Testis (tissue), 2 donors: ENCODE measurements at regions not wholly inside any gene's neighbourhood (a gene's known extent, or its start where the extent isn't known, plus 50 kb on each side); places are given as distances from the start of the nearest gene placed in this dataset.

ENCODE experiments used
- DNase-seq: peaks from one replicate; pipeline ENCODE4 v3.0.0-alpha.2; 2019
- H3K27ac ChIP-seq, 2 donors: fragments of 200-600 bp; sonication (generic); one replicate each; pipeline ENCODE4 v1.5.1; 2019
- H3K27me3 ChIP-seq: fragments of 200-600 bp; sonication (generic); one replicate; pipeline ENCODE4 v1.5.1; 2019
- H3K36me3 ChIP-seq: fragments of 200-600 bp; sonication (generic); one replicate; pipeline ENCODE4 v1.5.1; 2017; ENCODE audit warnings: low read depth; ENCODE audit errors: missing control alignments
- H3K4me1 ChIP-seq: fragments of 200-600 bp; sonication (generic); one replicate; pipeline ENCODE4 v1.5.1; 2019
- H3K4me3 ChIP-seq, 2 donors: fragments of 200-600 bp; sonication (generic); one replicate each; pipeline ENCODE4 v1.5.1; 2017 to 2019
- H3K9me3 ChIP-seq: fragments of 200-600 bp; sonication (generic); one replicate; pipeline ENCODE4 v1.5.1; 2017
- POLR2A ChIP-seq: fragments of 450-650 bp; IDR thresholded peaks from one replicate; pipeline ENCODE4 v1.6.1; 2017; ENCODE audit warnings: antibody characterized with exemption, mild to moderate bottlenecking, moderate library complexity
- WGBS, 2 donors: methylation state at CpG; one replicate each; pipeline ENCODE4 v1.1.5; 2018; 5-methylcytosine and 5-hydroxymethylcytosine counted together
- intact Hi-C: fragments of 100-400 bp; cut with DNase I; formaldehyde crosslinking; loops from one replicate; pipeline ENCODE4 v1.15.1; 2023; ENCODE audit warnings: low total_unique reads
- TF ChIP-seq, protein P1 (sequence below), 3 experiments: fragments of 450-650 bp in 2 of 3; fragments of 200-600 bp in 1 of 3; sonication (generic) in 1 of 3; IDR thresholded peaks; one replicate each; pipeline ENCODE4 v1.5.1; 2016 to 2019; ENCODE audit warnings: antibody characterized with exemption in 3 of 3, mild to moderate bottlenecking in 2 of 3, moderate library complexity in 1 of 3

DNA sequence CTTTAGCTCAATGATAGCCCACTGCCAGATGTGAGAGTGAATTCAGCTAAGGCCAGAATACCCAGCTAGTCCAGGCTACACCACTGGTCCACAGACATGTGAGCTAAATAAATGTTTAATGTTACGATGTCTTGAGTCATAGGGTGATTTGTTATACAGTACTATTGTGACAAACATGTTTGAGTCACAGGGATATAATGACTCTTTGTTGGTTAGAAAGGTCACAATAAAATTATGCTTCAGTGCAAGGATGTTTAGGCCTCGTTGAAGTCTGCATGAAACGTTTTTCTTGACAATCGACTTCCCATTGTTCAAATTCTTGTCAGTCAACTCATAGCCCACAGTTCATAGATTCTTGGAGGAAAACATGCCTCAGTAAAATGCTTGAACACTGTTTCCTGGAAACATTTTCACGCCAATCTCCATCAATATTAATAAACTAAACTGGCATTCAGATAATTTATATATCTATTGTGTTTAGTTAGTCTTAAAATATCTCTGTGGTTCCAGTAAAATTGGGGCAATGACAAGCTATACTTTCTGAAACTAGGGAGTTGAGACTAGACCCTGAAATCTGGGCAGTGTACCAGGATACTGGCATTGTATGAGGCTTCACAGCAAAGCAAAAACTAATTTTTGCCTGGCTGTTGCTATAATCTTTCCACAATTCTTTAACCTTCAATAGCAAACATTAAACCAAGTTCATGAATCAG, 650.8 kb upstream of the KIRREL3 start:
- TF ChIP-seq, protein P1, sequence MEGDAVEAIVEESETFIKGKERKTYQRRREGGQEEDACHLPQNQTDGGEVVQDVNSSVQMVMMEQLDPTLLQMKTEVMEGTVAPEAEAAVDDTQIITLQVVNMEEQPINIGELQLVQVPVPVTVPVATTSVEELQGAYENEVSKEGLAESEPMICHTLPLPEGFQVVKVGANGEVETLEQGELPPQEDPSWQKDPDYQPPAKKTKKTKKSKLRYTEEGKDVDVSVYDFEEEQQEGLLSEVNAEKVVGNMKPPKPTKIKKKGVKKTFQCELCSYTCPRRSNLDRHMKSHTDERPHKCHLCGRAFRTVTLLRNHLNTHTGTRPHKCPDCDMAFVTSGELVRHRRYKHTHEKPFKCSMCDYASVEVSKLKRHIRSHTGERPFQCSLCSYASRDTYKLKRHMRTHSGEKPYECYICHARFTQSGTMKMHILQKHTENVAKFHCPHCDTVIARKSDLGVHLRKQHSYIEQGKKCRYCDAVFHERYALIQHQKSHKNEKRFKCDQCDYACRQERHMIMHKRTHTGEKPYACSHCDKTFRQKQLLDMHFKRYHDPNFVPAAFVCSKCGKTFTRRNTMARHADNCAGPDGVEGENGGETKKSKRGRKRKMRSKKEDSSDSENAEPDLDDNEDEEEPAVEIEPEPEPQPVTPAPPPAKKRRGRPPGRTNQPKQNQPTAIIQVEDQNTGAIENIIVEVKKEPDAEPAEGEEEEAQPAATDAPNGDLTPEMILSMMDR (IDR thresholded peaks at IDR 0.05) = no peak
- TF ChIP-seq POLR2A = no peak
- intact Hi-C loops = no loop called here
- H3K36me3 ChIP-seq = no peaks in the 10 kb centered on the region
- H3K27me3 ChIP-seq = no peaks in the 10 kb centered on the region
- H3K4me1 ChIP-seq = no peaks in the 10 kb centered on the region
- H3K4me3 ChIP-seq = no peak overlapping the region
- H3K9me3 ChIP-seq = no peaks in the 10 kb centered on the region
- 80 to 89% methylated on average over 5 of the region's 5 CpGs for WGBS, 2 donors
- H3K27ac ChIP-seq = no peak overlapping the region
- no peak for DNase-seq

DNA sequence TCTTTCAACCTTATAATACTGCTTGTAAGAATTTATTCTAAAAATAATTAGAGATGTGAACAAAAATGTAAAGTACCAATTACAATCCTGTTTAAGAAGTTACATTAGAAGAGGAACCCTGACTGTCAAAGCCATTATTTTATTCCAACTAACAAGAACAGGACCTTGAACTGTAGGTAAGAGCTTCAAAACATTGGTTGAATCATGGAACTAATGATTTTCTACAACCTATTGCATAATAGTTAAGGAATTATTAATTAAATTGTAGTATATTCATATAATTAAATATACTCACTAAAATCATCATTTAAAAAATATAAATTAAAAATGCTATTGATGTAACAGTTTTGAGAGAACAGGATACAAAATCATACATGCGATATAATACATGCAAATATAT, 649.4 kb upstream of the KIRREL3 start:
- no peak for DNase-seq
- 94 to 98% methylated on average over 1 of the region's 1 CpG for WGBS, 2 donors
- no peak for TF ChIP-seq POLR2A
- TF ChIP-seq, protein P1 (IDR thresholded peaks at IDR 0.05) = no peak
- H3K27me3 ChIP-seq = no peaks in the 10 kb centered on the region
- intact Hi-C loops = no loop called here
- H3K36me3 ChIP-seq = no peaks in the 10 kb centered on the region
- no peaks in the 10 kb centered on the region for H3K4me1 ChIP-seq
- no peak overlapping the region for H3K27ac ChIP-seq
- H3K9me3 ChIP-seq = no peaks in the 10 kb centered on the region
- no peak overlapping the region for H3K4me3 ChIP-seq

DNA sequence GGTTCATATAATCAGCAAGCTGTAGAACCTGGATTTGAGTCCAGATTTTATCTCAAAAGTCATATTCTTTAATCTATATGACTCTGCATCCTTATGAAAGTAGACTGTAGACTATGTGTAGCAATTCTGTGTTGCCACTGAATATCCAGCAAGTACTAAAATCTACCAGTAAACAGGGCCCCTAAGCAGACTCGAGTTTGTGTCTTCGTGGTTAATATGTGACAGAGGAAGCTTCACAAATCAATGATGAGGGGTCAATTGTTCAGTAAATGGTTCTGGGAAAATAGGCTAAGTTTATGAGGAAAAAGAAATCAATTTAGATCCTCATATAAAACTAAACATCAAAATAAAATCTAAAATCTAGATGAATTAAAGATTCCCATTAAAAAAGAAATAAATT, 648.5 kb upstream of the KIRREL3 start:
- intact Hi-C loops = no loop called here
- Histone ChIP-seq H3K4me1 (no peaks in the 10 kb centered on the region), H3K36me3 (no peaks in the 10 kb centered on the region), H3K9me3 (no peaks in the 10 kb centered on the region), H3K27me3 (no peaks in the 10 kb centered on the region), H3K27ac (no peak overlapping the region), H3K4me3 (no peak overlapping the region)
- TF ChIP-seq POLR2A = no peak
- TF ChIP-seq, protein P1 (IDR thresholded peaks at IDR 0.05) = no peak
- 86 to 96% methylated on average over 2 of the region's 2 CpGs for WGBS, 2 donors
- no peak for DNase-seq

DNA sequence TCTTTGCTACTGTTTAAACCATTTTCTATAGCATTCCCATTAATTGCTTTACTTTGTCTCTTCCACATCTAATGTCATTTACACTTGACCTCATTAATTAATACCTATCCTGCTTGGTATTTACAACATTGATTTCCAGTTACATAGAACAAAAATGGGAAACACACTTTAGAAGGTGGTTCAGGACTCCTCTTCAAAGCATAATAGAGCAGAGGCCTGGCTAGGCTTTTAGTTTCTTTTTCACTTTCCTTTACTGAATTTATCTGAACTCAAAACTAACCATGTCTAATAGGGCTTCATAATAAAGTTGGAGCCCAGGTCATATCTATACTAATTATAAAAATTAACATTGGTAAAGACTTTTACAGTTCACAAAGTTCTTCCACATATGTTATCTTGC, 648.0 kb upstream of the KIRREL3 start:
- no peaks in the 10 kb centered on the region for H3K9me3 ChIP-seq
- intact Hi-C loops = no loop called here
- no peak overlapping the region for H3K27ac ChIP-seq
- TF ChIP-seq, protein P1 (IDR thresholded peaks at IDR 0.05) = no peak
- no peak for TF ChIP-seq POLR2A
- H3K36me3 ChIP-seq = no peaks in the 10 kb centered on the region
- H3K4me3 ChIP-seq = no peak overlapping the region
- no peaks in the 10 kb centered on the region for H3K27me3 ChIP-seq
- no peaks in the 10 kb centered on the region for H3K4me1 ChIP-seq
- DNase-seq = no peak

DNA sequence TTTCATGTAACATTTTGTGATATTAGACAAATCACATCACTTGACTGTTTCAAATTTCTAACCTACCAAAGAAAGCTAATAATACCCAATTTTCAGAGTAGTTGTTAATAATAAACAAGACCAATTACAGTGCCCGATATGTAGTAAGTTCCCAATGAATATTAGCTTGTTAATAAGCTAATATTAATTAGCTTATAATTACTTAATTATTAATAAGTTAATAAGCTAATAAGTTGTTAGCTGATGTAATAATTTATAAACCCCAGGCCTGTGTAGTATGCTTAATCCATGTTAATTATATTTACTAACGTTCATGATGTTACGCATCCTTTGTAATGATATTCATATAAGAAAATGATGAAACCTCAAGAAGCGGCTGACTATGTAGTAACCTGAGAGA, 643.8 kb upstream of the KIRREL3 start:
- Histone ChIP-seq H3K9me3 (no peaks in the 10 kb centered on the region), H3K36me3 (no peaks in the 10 kb centered on the region), H3K4me3 (no peak overlapping the region), H3K4me1 (no peaks in the 10 kb centered on the region), H3K27me3 (no peaks in the 10 kb centered on the region), H3K27ac (no peak overlapping the region)
- 99% methylated on average over 4 of the region's 4 CpGs for WGBS, 2 donors
- TF ChIP-seq, protein P1 (IDR thresholded peaks at IDR 0.05) = no peak
- no peak for TF ChIP-seq POLR2A
- intact Hi-C loops = no loop called here
- no peak for DNase-seq
